H1 (cell line): ENCODE measurements at regions not wholly inside any gene's neighbourhood (a gene's known extent, or its start where the extent isn't known, plus 50 kb on each side); places are given as distances from the start of the nearest gene placed in this dataset.

Source experiments
- BACH1 ChIP-seq: IDR thresholded peaks from 2 replicates; pipeline ENCODE4 v1.6.1; 2012; ENCODE audit warnings: low read length, improper control_type of control experiment
- BRCA1 ChIP-seq: IDR thresholded peaks from 2 replicates; pipeline ENCODE4 v1.6.1; 2012; ENCODE audit warnings: low read depth, low read length, improper control_type of control experiment
- CREB1 ChIP-seq: IDR thresholded peaks from 2 replicates; pipeline ENCODE4 v1.6.1; 2012; ENCODE audit warnings: inconsistent platforms
- EP300 ChIP-seq, 2 experiments: IDR thresholded peaks; 1 replicate in 1 of 2; 2 replicates in 1 of 2; pipeline ENCODE4 v1.6.1; 2011 to 2012; ENCODE audit warnings: low read depth in 2 of 2, low read length in 2 of 2, mild to moderate bottlenecking in 2 of 2, borderline replicate concordance in 1 of 2, inconsistent platforms in 1 of 2, moderate library complexity in 1 of 2
- JUND ChIP-seq: IDR thresholded peaks from 2 replicates; pipeline ENCODE4 v1.6.1; 2011; ENCODE audit warnings: mild to moderate bottlenecking, improper control_type of control experiment, low read length
- PHF8 ChIP-seq: fragments of 200-600 bp; sonication (generic); conservative IDR thresholded peaks from 2 replicates; pipeline ENCODE4 v1.7.1; 2012; ENCODE audit warnings: low read depth, mild to moderate bottlenecking, inconsistent platforms, low read length, moderate library complexity
- SIX5 ChIP-seq: IDR thresholded peaks from 2 replicates; pipeline ENCODE4 v1.6.1; 2011; ENCODE audit warnings: mild to moderate bottlenecking, low read depth, low read length
- SP2 ChIP-seq: IDR thresholded peaks from 2 replicates; pipeline ENCODE4 v1.6.1; 2012; ENCODE audit warnings: mild to moderate bottlenecking, low read length, inconsistent platforms
- SRF ChIP-seq: IDR thresholded peaks from 2 replicates; pipeline ENCODE4 v1.6.1; 2011; ENCODE audit warnings: mild to moderate bottlenecking, low read depth, low read length, moderate library complexity
- TF ChIP-seq, protein P1 (sequence below): fragments of 300-600 bp; sonication (generic); IDR thresholded peaks from 2 replicates; pipeline ENCODE4 v1.7.1; 2012; ENCODE audit warnings: low read length, moderate library complexity, mild to moderate bottlenecking, inconsistent platforms; ENCODE audit not compliant: insufficient replicate concordance
- TF ChIP-seq, protein P2 (sequence below): IDR thresholded peaks from 2 replicates; pipeline ENCODE4 v1.6.1; 2011; ENCODE audit warnings: low read length, improper control_type of control experiment

DNA sequence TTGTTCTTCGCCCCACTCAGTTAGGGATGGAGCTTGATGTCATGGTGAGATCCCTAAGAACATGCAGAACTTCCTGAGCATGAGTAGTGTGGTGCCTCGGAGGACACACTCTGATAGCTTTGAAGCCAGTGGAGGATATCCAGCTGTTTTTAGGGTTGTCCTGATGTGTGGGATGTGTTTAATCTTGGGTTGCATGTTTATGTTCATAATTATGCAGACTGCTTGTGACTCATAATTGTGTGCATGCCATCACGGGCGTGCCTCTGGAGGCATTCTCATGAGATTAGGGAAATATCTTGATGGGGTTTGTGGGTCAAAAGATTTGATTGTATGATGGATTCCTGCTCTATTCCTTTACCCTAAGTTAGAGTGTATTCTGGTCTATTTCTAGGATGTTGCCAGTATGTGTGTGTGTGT is 267.4 kb upstream of the PELI2 start (continued):
- TF ChIP-seq, protein P1, sequence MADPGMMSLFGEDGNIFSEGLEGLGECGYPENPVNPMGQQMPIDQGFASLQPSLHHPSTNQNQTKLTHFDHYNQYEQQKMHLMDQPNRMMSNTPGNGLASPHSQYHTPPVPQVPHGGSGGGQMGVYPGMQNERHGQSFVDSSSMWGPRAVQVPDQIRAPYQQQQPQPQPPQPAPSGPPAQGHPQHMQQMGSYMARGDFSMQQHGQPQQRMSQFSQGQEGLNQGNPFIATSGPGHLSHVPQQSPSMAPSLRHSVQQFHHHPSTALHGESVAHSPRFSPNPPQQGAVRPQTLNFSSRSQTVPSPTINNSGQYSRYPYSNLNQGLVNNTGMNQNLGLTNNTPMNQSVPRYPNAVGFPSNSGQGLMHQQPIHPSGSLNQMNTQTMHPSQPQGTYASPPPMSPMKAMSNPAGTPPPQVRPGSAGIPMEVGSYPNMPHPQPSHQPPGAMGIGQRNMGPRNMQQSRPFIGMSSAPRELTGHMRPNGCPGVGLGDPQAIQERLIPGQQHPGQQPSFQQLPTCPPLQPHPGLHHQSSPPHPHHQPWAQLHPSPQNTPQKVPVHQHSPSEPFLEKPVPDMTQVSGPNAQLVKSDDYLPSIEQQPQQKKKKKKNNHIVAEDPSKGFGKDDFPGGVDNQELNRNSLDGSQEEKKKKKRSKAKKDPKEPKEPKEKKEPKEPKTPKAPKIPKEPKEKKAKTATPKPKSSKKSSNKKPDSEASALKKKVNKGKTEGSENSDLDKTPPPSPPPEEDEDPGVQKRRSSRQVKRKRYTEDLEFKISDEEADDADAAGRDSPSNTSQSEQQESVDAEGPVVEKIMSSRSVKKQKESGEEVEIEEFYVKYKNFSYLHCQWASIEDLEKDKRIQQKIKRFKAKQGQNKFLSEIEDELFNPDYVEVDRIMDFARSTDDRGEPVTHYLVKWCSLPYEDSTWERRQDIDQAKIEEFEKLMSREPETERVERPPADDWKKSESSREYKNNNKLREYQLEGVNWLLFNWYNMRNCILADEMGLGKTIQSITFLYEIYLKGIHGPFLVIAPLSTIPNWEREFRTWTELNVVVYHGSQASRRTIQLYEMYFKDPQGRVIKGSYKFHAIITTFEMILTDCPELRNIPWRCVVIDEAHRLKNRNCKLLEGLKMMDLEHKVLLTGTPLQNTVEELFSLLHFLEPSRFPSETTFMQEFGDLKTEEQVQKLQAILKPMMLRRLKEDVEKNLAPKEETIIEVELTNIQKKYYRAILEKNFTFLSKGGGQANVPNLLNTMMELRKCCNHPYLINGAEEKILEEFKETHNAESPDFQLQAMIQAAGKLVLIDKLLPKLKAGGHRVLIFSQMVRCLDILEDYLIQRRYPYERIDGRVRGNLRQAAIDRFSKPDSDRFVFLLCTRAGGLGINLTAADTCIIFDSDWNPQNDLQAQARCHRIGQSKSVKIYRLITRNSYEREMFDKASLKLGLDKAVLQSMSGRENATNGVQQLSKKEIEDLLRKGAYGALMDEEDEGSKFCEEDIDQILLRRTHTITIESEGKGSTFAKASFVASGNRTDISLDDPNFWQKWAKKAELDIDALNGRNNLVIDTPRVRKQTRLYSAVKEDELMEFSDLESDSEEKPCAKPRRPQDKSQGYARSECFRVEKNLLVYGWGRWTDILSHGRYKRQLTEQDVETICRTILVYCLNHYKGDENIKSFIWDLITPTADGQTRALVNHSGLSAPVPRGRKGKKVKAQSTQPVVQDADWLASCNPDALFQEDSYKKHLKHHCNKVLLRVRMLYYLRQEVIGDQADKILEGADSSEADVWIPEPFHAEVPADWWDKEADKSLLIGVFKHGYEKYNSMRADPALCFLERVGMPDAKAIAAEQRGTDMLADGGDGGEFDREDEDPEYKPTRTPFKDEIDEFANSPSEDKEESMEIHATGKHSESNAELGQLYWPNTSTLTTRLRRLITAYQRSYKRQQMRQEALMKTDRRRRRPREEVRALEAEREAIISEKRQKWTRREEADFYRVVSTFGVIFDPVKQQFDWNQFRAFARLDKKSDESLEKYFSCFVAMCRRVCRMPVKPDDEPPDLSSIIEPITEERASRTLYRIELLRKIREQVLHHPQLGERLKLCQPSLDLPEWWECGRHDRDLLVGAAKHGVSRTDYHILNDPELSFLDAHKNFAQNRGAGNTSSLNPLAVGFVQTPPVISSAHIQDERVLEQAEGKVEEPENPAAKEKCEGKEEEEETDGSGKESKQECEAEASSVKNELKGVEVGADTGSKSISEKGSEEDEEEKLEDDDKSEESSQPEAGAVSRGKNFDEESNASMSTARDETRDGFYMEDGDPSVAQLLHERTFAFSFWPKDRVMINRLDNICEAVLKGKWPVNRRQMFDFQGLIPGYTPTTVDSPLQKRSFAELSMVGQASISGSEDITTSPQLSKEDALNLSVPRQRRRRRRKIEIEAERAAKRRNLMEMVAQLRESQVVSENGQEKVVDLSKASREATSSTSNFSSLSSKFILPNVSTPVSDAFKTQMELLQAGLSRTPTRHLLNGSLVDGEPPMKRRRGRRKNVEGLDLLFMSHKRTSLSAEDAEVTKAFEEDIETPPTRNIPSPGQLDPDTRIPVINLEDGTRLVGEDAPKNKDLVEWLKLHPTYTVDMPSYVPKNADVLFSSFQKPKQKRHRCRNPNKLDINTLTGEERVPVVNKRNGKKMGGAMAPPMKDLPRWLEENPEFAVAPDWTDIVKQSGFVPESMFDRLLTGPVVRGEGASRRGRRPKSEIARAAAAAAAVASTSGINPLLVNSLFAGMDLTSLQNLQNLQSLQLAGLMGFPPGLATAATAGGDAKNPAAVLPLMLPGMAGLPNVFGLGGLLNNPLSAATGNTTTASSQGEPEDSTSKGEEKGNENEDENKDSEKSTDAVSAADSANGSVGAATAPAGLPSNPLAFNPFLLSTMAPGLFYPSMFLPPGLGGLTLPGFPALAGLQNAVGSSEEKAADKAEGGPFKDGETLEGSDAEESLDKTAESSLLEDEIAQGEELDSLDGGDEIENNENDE, result no peak
- TF ChIP-seq CREB1 (no peak), EP300 (IDR thresholded peaks at IDR 0.05; ENCODE audit: borderline replicate concordance in 1 of 2, low read depth in 2 of 2, low read length in 2 of 2) (no peak), SP2 (no peak), JUND (no peak), PHF8 (no peak), BACH1 (no peak), SRF (no peak), BRCA1 (no peak), SIX5 (no peak)
- TF ChIP-seq, protein P2, sequence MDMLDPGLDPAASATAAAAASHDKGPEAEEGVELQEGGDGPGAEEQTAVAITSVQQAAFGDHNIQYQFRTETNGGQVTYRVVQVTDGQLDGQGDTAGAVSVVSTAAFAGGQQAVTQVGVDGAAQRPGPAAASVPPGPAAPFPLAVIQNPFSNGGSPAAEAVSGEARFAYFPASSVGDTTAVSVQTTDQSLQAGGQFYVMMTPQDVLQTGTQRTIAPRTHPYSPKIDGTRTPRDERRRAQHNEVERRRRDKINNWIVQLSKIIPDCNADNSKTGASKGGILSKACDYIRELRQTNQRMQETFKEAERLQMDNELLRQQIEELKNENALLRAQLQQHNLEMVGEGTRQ, result no peak
